Smooth muscle cell (in vitro differentiated cells): ENCODE measurements at regions not wholly inside any gene's neighbourhood (a gene's known extent, or its start where the extent isn't known, plus 50 kb on each side); places are given as distances from the start of the nearest gene placed in this dataset.

Experiments
- DNase-seq: peaks from one replicate; lab custom pipeline; 2025; ENCODE audit not compliant: unreplicated experiment; lab: John Stamatoyannopoulos, UW
- H2AFZ ChIP-seq: fragments of 200-600 bp; sonication (generic); 2 replicates; pipeline ENCODE4 v1.6.0; 2016; ENCODE audit warnings: antibody characterized with exemption, low read depth, mild to moderate bottlenecking
- H3F3A ChIP-seq: fragments of 200-600 bp; sonication (generic); 2 replicates; pipeline ENCODE4 v1.6.0; 2017; ENCODE audit warnings: antibody characterized with exemption, low read depth
- H3K27ac ChIP-seq: fragments of 200-600 bp; sonication (generic); 2 replicates; pipeline ENCODE4 v1.5.1; 2016; ENCODE audit warnings: low read depth, mild to moderate bottlenecking
- H3K27me3 ChIP-seq: fragments of 200-600 bp; sonication (generic); 2 replicates; pipeline ENCODE4 v1.6.1; 2016; ENCODE audit warnings: low read depth, mild to moderate bottlenecking
- H3K36me3 ChIP-seq: fragments of 200-600 bp; sonication (generic); 2 replicates; pipeline ENCODE4 v1.5.1; 2016; ENCODE audit warnings: low read depth
- H3K4me1 ChIP-seq: fragments of 200-600 bp; sonication (generic); 2 replicates; pipeline ENCODE4 v1.5.1; 2016; ENCODE audit warnings: low read depth
- H3K4me2 ChIP-seq: fragments of 200-600 bp; sonication (generic); 2 replicates; pipeline ENCODE4 v1.6.0; 2016; ENCODE audit warnings: mild to moderate bottlenecking
- H3K4me3 ChIP-seq: fragments of 200-600 bp; sonication (generic); 2 replicates; pipeline ENCODE4 v1.5.1; 2016; ENCODE audit warnings: mild to moderate bottlenecking
- H3K79me2 ChIP-seq: fragments of 200-600 bp; sonication (generic); 2 replicates; pipeline ENCODE4 v1.6.0; 2016; ENCODE audit warnings: low read depth, mild to moderate bottlenecking
- H3K9ac ChIP-seq: fragments of 200-600 bp; sonication (generic); 2 replicates; pipeline ENCODE4 v1.6.0; 2016; ENCODE audit warnings: low read depth
- H3K9me3 ChIP-seq: fragments of 200-600 bp; sonication (generic); replicated peaks from 2 replicates; pipeline ENCODE4 v1.5.1; 2016; ENCODE audit warnings: low read depth
- H4K20me1 ChIP-seq: fragments of 200-600 bp; sonication (generic); 2 replicates; pipeline ENCODE4 v1.6.0; 2016; ENCODE audit warnings: low read depth
- WGBS: methylation state at CpG from one replicate; pipeline ENCODE4 v1.1.7; 2016; ENCODE audit warnings: low lambda C conversion rate; 5-methylcytosine and 5-hydroxymethylcytosine counted together
- TF ChIP-seq, protein P1 (sequence below): fragments of 200-600 bp; sonication (generic); IDR thresholded peaks from 2 replicates; pipeline ENCODE4 v1.5.1; 2017; ENCODE audit warnings: borderline replicate concordance, mild to moderate bottlenecking, antibody characterized with exemption; ENCODE audit not compliant: insufficient read depth, poor library complexity, severe bottlenecking

DNA sequence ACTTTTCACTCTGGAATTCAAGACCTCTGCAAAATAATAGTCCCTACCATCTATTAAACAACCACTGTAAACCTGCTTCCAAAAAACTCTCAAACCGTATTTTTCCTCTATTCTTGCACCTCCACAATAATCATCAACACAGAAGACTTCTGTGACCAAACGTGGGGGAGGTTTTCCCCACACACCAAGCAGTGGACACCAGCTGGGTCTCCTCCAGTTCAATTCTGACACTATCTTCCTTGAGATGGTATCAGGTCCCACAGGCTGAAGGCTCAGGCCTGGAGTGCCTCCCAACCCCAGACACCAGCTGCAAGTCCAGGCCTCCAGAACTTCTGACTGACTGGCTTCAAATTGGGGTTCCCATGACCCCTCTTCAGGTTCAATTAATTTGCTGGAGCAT lies 89.6 kb upstream of the RAP2B start:
- H2AFZ ChIP-seq = no peak overlapping the region
- H4K20me1 ChIP-seq = no peaks in the 10 kb centered on the region
- H3K4me3 ChIP-seq = no peak overlapping the region
- no peaks in the 10 kb centered on the region for H3F3A ChIP-seq
- TF ChIP-seq, protein P1, sequence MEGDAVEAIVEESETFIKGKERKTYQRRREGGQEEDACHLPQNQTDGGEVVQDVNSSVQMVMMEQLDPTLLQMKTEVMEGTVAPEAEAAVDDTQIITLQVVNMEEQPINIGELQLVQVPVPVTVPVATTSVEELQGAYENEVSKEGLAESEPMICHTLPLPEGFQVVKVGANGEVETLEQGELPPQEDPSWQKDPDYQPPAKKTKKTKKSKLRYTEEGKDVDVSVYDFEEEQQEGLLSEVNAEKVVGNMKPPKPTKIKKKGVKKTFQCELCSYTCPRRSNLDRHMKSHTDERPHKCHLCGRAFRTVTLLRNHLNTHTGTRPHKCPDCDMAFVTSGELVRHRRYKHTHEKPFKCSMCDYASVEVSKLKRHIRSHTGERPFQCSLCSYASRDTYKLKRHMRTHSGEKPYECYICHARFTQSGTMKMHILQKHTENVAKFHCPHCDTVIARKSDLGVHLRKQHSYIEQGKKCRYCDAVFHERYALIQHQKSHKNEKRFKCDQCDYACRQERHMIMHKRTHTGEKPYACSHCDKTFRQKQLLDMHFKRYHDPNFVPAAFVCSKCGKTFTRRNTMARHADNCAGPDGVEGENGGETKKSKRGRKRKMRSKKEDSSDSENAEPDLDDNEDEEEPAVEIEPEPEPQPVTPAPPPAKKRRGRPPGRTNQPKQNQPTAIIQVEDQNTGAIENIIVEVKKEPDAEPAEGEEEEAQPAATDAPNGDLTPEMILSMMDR = no peak
- no peak overlapping the region for H3K9ac ChIP-seq
- no peaks in the 10 kb centered on the region for H3K9me3 ChIP-seq
- no peak for DNase-seq
- no peaks in the 10 kb centered on the region for H3K27me3 ChIP-seq
- H3K4me1 ChIP-seq = peaks cover 4% of the 10 kb centered on the region
- H3K36me3 ChIP-seq = no peaks in the 10 kb centered on the region
- H3K79me2 ChIP-seq = no peaks in the 10 kb centered on the region
- H3K27ac ChIP-seq = no peak overlapping the region
- H3K4me2 ChIP-seq = no peak overlapping the region
- 86% methylated on average over 2 of the region's 2 CpGs for WGBS

DNA sequence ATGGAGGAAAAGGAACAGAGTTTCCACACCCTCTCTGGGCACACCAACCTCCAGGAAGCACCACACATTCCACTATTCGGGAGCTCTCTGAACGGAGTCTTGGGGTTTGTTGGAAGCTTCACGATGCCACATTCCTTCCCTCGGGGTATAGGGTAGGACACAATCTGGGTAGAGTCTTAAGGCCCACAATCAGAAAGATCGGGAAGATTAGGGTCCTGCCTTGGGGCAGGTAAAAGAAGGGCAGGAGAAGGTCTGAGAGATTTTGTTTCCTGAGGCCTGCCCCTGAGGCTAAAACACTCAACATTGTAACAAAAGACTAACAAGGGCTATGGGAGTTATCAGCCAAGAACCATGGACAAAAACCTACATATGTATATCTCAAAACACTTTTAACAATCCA lies 89.2 kb upstream of the RAP2B start:
- no peak for DNase-seq
- Histone ChIP-seq H2AFZ (no peak overlapping the region), H3K4me1 (peaks cover 4% of the 10 kb centered on the region), H3K27ac (no peak overlapping the region), H3F3A (no peaks in the 10 kb centered on the region), H3K4me3 (no peak overlapping the region), H3K9me3 (no peaks in the 10 kb centered on the region), H3K4me2 (no peak overlapping the region), H3K27me3 (no peaks in the 10 kb centered on the region), H3K79me2 (no peaks in the 10 kb centered on the region), H3K36me3 (no peaks in the 10 kb centered on the region), H3K9ac (no peak overlapping the region), H4K20me1 (no peaks in the 10 kb centered on the region)
- TF ChIP-seq, protein P1 = no peak
- WGBS = 62% methylated on average over 5 of the region's 5 CpGs

DNA sequence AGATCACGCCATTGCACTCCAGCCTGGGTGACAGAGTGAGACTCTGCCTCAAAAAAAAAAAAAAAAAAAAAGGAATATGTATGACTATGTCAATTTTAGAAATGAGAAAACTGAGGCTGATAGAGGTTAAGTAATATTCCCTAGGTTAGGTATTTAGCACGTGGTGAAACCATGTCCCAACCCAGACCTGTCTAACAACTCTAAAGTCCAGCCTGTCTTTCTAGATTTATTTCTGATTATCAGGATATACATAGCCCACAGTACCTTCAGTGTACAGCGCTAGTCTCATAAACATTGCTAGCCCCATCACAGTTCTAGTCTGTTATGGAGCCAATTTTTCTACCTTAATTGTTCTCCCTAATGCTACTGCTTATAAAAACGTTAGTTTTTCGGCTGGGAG lies 88.4 kb upstream of the RAP2B start:
- Histone ChIP-seq H3K9ac (no peak overlapping the region), H3K27ac (no peak overlapping the region), H3K36me3 (no peaks in the 10 kb centered on the region), H3K4me3 (no peak overlapping the region), H3F3A (no peaks in the 10 kb centered on the region), H3K79me2 (no peaks in the 10 kb centered on the region), H3K27me3 (no peaks in the 10 kb centered on the region), H3K4me2 (no peak overlapping the region), H4K20me1 (no peaks in the 10 kb centered on the region), H2AFZ (no peak overlapping the region), H3K4me1 (peaks cover 4% of the 10 kb centered on the region), H3K9me3 (no peaks in the 10 kb centered on the region)
- TF ChIP-seq, protein P1 = no peak
- WGBS = 69% methylated on average over 5 of the region's 5 CpGs
- no peak for DNase-seq

DNA sequence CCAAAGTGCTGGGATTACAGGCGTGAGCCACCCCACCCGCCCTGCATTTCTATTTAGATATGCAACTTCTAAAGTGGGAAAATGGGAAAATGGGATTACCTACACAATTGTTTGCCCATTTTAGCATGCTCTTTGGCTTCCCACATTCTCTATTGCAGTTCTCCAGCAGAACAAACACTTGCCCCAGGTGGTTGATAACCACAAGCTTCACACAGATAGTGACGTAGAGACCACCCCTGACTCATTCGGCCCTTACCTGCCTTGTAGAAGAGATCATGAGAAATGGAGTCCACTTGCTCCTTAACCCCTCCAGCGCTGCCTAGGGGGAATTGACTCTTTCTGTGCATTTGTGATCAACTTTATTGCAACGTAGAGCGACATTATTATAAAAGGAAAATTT lies 83.2 kb upstream of the RAP2B start:
- Histone ChIP-seq H4K20me1 (no peaks in the 10 kb centered on the region), H3K79me2 (no peaks in the 10 kb centered on the region), H3K9me3 (no peaks in the 10 kb centered on the region), H3K4me1 (no peaks in the 10 kb centered on the region), H3K27me3 (no peaks in the 10 kb centered on the region), H3K4me2 (no peak overlapping the region), H3K9ac (no peak overlapping the region), H3K4me3 (no peak overlapping the region), H3F3A (no peaks in the 10 kb centered on the region), H2AFZ (no peak overlapping the region), H3K36me3 (no peaks in the 10 kb centered on the region), H3K27ac (no peak overlapping the region)
- TF ChIP-seq, protein P1 = no peak
- no peak for DNase-seq
- 86% methylated on average over 7 of the region's 7 CpGs for WGBS
